Bronchial epithelial cell (primary cell): ENCODE measurements at regions not wholly inside any gene's neighbourhood (a gene's known extent, or its start where the extent isn't known, plus 50 kb on each side); places are given as distances from the start of the nearest gene placed in this dataset.

Source experiments
- DNase-seq: peaks from one replicate; pipeline ENCODE4 v3.0.0-alpha.2; 2010; ENCODE audit warnings: low read depth
- FAIRE-seq: peaks from 2 replicates; lab custom pipeline; 2011; peaks lifted over from hg19 to GRCh38; lab: Jason Lieb, UNC
- H3K27me3 ChIP-seq: 2 replicates; pipeline ENCODE4 v1.5.1; 2011; ENCODE audit warnings: low read length; ENCODE audit not compliant: control insufficient read depth, insufficient read depth
- H3K36me3 ChIP-seq: 2 replicates; pipeline ENCODE4 v1.5.1; 2011; ENCODE audit warnings: low read length; ENCODE audit not compliant: control insufficient read depth, insufficient read depth
- H3K4me3 ChIP-seq: 2 replicates; pipeline ENCODE4 v1.5.1; 2011; ENCODE audit warnings: mild to moderate bottlenecking, low read depth, low read length, control low read depth
- CTCF ChIP-seq: IDR thresholded peaks from 2 replicates; pipeline ENCODE4 v1.5.1; 2011; ENCODE audit warnings: mild to moderate bottlenecking, moderate library complexity, low read length, control low read depth, inconsistent platforms; ENCODE audit not compliant: insufficient read depth, severe bottlenecking

- TF ChIP-seq CTCF, result no peak
These were observed 62.3 kb downstream of the FOXI1 start for GRCh38 chr5:170168002-170168401.

GRCh38 chr5:170168797-170169196, 63.1 kb downstream of the FOXI1 start:
- FAIRE-seq, result no peak
- TF ChIP-seq CTCF, result no peak
- DNase-seq, result no peak
- Histone ChIP-seq H3K36me3 (no peaks in the 10 kb centered on the region), H3K27me3 (no peaks in the 10 kb centered on the region), H3K4me3 (no peak overlapping the region)

More at GRCh38 chr5:170168002-170168401, 62.3 kb downstream of the FOXI1 start:
- FAIRE-seq (no peak), DNase-seq (no peak)
- Histone ChIP-seq H3K4me3 (no peak overlapping the region), H3K36me3 (no peaks in the 10 kb centered on the region), H3K27me3 (no peaks in the 10 kb centered on the region)

- DNase-seq (peak; percentile 46), FAIRE-seq (no peak)
These were observed 62.8 kb upstream of the C5orf58 start for GRCh38 chr5:170169996-170170395.

GRCh38 chr5:170171811-170172210, 61.0 kb upstream of the C5orf58 start:
- H3K27me3 ChIP-seq, result no peaks in the 10 kb centered on the region
- DNase-seq, result no peak
- FAIRE-seq, result no peak

More at GRCh38 chr5:170169996-170170395, 62.8 kb upstream of the C5orf58 start:
- H3K27me3 ChIP-seq, result no peaks in the 10 kb centered on the region
- no peak for TF ChIP-seq CTCF
- H3K36me3 ChIP-seq, result no peaks in the 10 kb centered on the region
- no peak overlapping the region for H3K4me3 ChIP-seq

GRCh38 chr5:170173227-170173626, 59.6 kb upstream of the C5orf58 start:
- DNase-seq (peak; percentile 77), FAIRE-seq (no peak)
- no peaks in the 10 kb centered on the region for H3K27me3 ChIP-seq
- no peak for TF ChIP-seq CTCF
- no peak overlapping the region for H3K4me3 ChIP-seq
- no peaks in the 10 kb centered on the region for H3K36me3 ChIP-seq

More at GRCh38 chr5:170171811-170172210, 61.0 kb upstream of the C5orf58 start:
- no peaks in the 10 kb centered on the region for H3K36me3 ChIP-seq
- no peak overlapping the region for H3K4me3 ChIP-seq
- no peak for TF ChIP-seq CTCF

GRCh38 chr5:170173647-170174046, 59.1 kb upstream of the C5orf58 start:
- Histone ChIP-seq H3K4me3 (no peak overlapping the region), H3K36me3 (no peaks in the 10 kb centered on the region), H3K27me3 (no peaks in the 10 kb centered on the region)
- no peak for DNase-seq
- TF ChIP-seq CTCF, result no peak
- FAIRE-seq, result no peak
